WERI-Rb-1 (cell line): ENCODE measurements at regions not wholly inside any gene's neighbourhood (a gene's known extent, or its start where the extent isn't known, plus 50 kb on each side); places are given as distances from the start of the nearest gene placed in this dataset.

Source experiments
- DNase-seq: peaks from one replicate; pipeline ENCODE4 v3.0.0-alpha.2; 2020
- H3K27ac ChIP-seq: fragments of 250-450 bp; sonication (Bioruptor Pico); 2 replicates; pipeline ENCODE4 v1.5.1; 2020; ENCODE audit warnings: mild to moderate bottlenecking, moderate library complexity
- H3K27me3 ChIP-seq: fragments of 250-450 bp; sonication (Bioruptor Pico); 2 replicates; pipeline ENCODE4 v1.5.1; 2021; ENCODE audit warnings: mild to moderate bottlenecking, low read depth, moderate library complexity; ENCODE audit not compliant: insufficient read depth, severe bottlenecking
- H3K36me3 ChIP-seq: fragments of 250-450 bp; sonication (Bioruptor Pico); 2 replicates; pipeline ENCODE4 v1.5.1; 2020; ENCODE audit warnings: mild to moderate bottlenecking, moderate library complexity
- H3K4me3 ChIP-seq: 2 replicates; pipeline ENCODE4 v1.5.1; 2011; ENCODE audit warnings: low read depth, mild to moderate bottlenecking, control low read depth, low read length
- H3K9me3 ChIP-seq: fragments of 250-450 bp; sonication (Bioruptor Pico); 2 replicates; pipeline ENCODE4 v1.5.1; 2021; ENCODE audit warnings: mild to moderate bottlenecking, moderate library complexity; ENCODE audit not compliant: severe bottlenecking
- CTCF ChIP-seq: IDR thresholded peaks from 2 replicates; pipeline ENCODE4 v1.5.1; 2011; ENCODE audit warnings: low read depth, mild to moderate bottlenecking, control low read depth, inconsistent platforms, low read length

DNA sequence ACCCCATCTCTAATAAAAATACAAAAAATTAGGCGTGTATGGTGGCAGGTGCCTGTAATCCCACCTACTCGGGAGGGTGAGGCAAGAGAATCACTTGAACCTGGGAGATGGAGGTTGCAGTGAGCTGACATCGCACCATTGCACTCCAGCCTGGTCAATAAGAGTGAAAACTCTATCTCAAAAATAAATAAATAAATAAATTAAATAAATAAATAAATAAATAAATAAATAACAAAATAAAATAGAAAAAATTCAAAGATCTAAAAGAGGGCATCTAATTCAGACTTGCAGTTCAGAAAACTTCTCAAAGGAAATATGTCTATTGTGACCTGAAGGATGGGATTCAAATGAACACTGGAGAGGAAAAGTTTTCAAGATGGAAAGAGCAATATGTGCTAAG lies 1085.1 kb downstream of the SORCS3 start:
- no peak for DNase-seq
- TF ChIP-seq CTCF = no peak
- no peaks in the 10 kb centered on the region for H3K9me3 ChIP-seq
- no peaks in the 10 kb centered on the region for H3K36me3 ChIP-seq
- no peaks in the 10 kb centered on the region for H3K27me3 ChIP-seq
- no peak overlapping the region for H3K27ac ChIP-seq
- H3K4me3 ChIP-seq = no peak overlapping the region

DNA sequence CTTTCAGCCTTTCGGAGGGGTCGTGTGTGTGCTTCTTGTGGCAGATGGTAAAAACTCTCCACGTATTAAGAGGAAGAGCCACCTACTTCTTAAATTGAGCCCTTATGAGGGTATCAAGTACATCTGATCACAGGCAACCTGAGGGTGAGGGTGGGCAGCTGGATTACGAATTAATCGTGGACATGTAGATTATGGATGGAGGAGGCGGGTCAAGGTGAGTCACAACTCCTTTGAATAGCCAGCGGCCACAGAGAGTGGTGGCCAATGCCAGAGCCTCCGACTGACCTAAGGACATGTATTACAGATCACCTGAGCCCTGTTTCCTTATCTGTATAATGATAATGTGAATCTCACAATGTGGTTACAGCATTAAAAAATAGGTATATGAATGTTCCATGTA lies 1083.9 kb downstream of the SORCS3 start:
- no peak for TF ChIP-seq CTCF
- Histone ChIP-seq H3K9me3 (no peaks in the 10 kb centered on the region), H3K36me3 (no peaks in the 10 kb centered on the region), H3K4me3 (no peak overlapping the region), H3K27ac (no peak overlapping the region), H3K27me3 (no peaks in the 10 kb centered on the region)
- DNase-seq = no peak

- H3K27me3 ChIP-seq = no peaks in the 10 kb centered on the region
- no peak overlapping the region for H3K27ac ChIP-seq
- H3K36me3 ChIP-seq = no peaks in the 10 kb centered on the region
- H3K4me3 ChIP-seq = no peak overlapping the region
- no peak for TF ChIP-seq CTCF
- no peaks in the 10 kb centered on the region for H3K9me3 ChIP-seq
- no peak for DNase-seq
These were observed 1077.3 kb downstream of the SORCS3 start for GRCh38 chr10:105718207-105718995.

DNA sequence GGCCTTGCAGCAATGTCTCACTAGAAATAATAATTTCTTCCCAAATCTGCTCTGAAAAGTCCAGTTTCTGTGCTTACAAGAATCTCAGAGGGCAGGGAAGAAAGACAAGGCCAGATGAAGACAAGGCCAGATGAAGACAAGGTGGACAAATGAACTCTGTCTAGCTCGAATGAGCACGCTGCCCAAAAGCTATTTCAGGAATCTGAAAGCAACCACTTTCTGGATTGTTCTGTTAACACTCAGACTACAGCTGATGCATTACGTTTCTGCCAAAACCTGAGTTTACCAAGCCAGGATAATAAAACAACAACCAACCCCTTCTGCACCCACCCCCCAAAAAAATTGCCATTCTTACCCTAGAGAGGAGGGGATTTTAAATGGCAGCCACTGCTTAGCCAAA lies 1073.6 kb downstream of the SORCS3 start:
- no peaks in the 10 kb centered on the region for H3K9me3 ChIP-seq
- no peak for DNase-seq
- H3K36me3 ChIP-seq = no peaks in the 10 kb centered on the region
- no peak overlapping the region for H3K27ac ChIP-seq
- no peak overlapping the region for H3K4me3 ChIP-seq
- H3K27me3 ChIP-seq = no peaks in the 10 kb centered on the region
- no peak for TF ChIP-seq CTCF

GRCh38 chr10:105707603-105708002 lies 1066.5 kb downstream of the SORCS3 start:
- Histone ChIP-seq H3K27ac (no peak overlapping the region), H3K36me3 (no peaks in the 10 kb centered on the region), H3K27me3 (no peaks in the 10 kb centered on the region), H3K9me3 (no peaks in the 10 kb centered on the region), H3K4me3 (no peak overlapping the region)
- no peak for TF ChIP-seq CTCF
- DNase-seq = no peak
